Thyroid gland (tissue), 4 donors: ENCODE measurements at regions not wholly inside any gene's neighbourhood (a gene's known extent, or its start where the extent isn't known, plus 50 kb on each side); places are given as distances from the start of the nearest gene placed in this dataset.

ENCODE experiments used
- DNase-seq, 2 donors: peaks; one replicate each; pipeline ENCODE4 v3.0.0-alpha.2; 2019
- H3K27ac ChIP-seq, 3 donors: fragments of 200-600 bp; sonication (generic); 1 replicate in 2 of 3; 2 replicates in 1 of 3; pipeline ENCODE4 v1.5.1; 2016 to 2019; ENCODE audit warnings: mild to moderate bottlenecking in 1 of 3, moderate library complexity in 1 of 3
- H3K27me3 ChIP-seq: fragments of 200-600 bp; sonication (generic); one replicate; pipeline ENCODE4 v1.5.1; 2019
- H3K36me3 ChIP-seq, 2 donors: fragments of 200-600 bp; sonication (generic); one replicate each; pipeline ENCODE4 v1.5.1; 2016 to 2019
- H3K4me1 ChIP-seq, 2 donors: fragments of 200-600 bp; sonication (generic); one replicate each; pipeline ENCODE4 v1.5.1; 2017 to 2019
- H3K4me3 ChIP-seq, 3 donors: fragments of 200-600 bp; sonication (generic); replicated peaks in 1 of 3; 1 replicate in 2 of 3; 2 replicates in 1 of 3; pipeline ENCODE4 v1.5.1; 2016; ENCODE audit warnings: mild to moderate bottlenecking in 1 of 3
- H3K9me3 ChIP-seq: fragments of 200-600 bp; sonication (generic); one replicate; pipeline ENCODE4 v1.5.1; 2017
- POLR2A ChIP-seq, 2 donors: fragments of 450-650 bp; IDR thresholded peaks; one replicate each; pipeline ENCODE4 v1.6.1; 2017; ENCODE audit warnings: antibody characterized with exemption in 2 of 2, mild to moderate bottlenecking in 2 of 2, moderate library complexity in 1 of 2
- WGBS, 2 donors: methylation state at CpG; one replicate each; pipeline ENCODE4 v1.1.5; 2017; 5-methylcytosine and 5-hydroxymethylcytosine counted together
- intact Hi-C: fragments of 100-400 bp; cut with DNase I; formaldehyde crosslinking; loops from one replicate; pipeline ENCODE4 v1.15.1; 2023
- TF ChIP-seq, protein P1 (sequence below), 6 experiments: fragments of 200-600 bp in 3 of 6; fragments of 450-650 bp in 3 of 6; sonication (generic) in 3 of 6; IDR thresholded peaks; one replicate each; pipeline ENCODE4 v1.5.1; 2016 to 2019; ENCODE audit warnings: antibody characterized with exemption in 6 of 6, mild to moderate bottlenecking in 2 of 6, inconsistent platforms in 1 of 6, moderate library complexity in 1 of 6

- H3K36me3 ChIP-seq: no peaks in the 10 kb centered on the region
- DNase-seq: peak; percentile 2 to 60
- TF ChIP-seq POLR2A (IDR thresholded peaks at IDR 0.05): no peak
- TF ChIP-seq, protein P1, sequence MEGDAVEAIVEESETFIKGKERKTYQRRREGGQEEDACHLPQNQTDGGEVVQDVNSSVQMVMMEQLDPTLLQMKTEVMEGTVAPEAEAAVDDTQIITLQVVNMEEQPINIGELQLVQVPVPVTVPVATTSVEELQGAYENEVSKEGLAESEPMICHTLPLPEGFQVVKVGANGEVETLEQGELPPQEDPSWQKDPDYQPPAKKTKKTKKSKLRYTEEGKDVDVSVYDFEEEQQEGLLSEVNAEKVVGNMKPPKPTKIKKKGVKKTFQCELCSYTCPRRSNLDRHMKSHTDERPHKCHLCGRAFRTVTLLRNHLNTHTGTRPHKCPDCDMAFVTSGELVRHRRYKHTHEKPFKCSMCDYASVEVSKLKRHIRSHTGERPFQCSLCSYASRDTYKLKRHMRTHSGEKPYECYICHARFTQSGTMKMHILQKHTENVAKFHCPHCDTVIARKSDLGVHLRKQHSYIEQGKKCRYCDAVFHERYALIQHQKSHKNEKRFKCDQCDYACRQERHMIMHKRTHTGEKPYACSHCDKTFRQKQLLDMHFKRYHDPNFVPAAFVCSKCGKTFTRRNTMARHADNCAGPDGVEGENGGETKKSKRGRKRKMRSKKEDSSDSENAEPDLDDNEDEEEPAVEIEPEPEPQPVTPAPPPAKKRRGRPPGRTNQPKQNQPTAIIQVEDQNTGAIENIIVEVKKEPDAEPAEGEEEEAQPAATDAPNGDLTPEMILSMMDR (IDR thresholded peaks at IDR 0.05): no peak
- H3K27ac ChIP-seq: no peak overlapping the region
- H3K9me3 ChIP-seq: no peaks in the 10 kb centered on the region
- WGBS, 2 donors: 55 to 64% methylated on average over 9 of the region's 9 CpGs
- intact Hi-C loops: no loop called here
- H3K27me3 ChIP-seq: no peaks in the 10 kb centered on the region
- H3K4me1 ChIP-seq: no peaks in the 10 kb centered on the region
- no peak overlapping the region for H3K4me3 ChIP-seq
Measured at GRCh38 chrX:42456176-42456700, 321.7 kb downstream of the PPP1R2C start.

DNA sequence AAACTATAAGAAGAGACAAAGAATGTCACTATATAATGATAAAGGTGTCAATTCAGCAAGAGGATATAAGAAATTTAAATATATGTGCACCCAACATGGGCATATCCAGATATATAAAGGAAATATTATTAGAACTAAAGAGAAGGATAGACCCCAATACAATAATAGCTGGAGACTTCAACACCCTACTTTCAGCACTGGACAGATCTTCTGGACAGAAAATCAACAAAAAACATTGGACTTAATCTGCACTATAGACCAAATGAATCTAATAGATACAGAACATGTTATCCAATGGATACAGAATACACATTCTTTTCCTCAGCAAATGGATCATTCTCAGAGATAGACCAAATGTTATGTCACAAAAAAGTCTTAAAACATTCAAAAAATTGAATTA lies 327.7 kb downstream of the PPP1R2C start:
- no peak overlapping the region for H3K4me3 ChIP-seq
- H3K4me1 ChIP-seq: no peaks in the 10 kb centered on the region
- no peak for DNase-seq
- H3K27me3 ChIP-seq: no peaks in the 10 kb centered on the region
- H3K36me3 ChIP-seq: no peaks in the 10 kb centered on the region
- H3K9me3 ChIP-seq: no peaks in the 10 kb centered on the region
- intact Hi-C loops: no loop called here
- no peak overlapping the region for H3K27ac ChIP-seq
- TF ChIP-seq POLR2A (IDR thresholded peaks at IDR 0.05): no peak
- TF ChIP-seq, protein P1 (IDR thresholded peaks at IDR 0.05): no peak

DNA sequence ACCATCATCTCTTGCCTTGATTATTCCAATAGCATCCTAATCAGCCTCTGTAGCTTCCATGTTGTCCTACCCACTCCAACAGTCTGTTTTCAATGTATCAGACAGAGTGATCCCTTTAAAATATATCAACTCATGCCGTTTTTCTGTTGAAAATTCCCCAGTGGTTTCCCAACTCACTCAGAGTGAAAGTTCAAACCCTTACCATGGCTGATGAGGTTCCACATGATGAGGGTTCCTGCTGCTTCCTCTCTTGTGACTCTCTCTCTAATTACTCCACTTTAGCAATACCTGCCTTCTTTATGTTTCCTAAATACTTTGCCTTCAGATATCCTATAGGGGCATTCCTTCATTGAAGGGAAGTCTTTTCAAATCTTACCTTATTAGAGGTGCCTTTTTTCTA lies 334.7 kb downstream of the PPP1R2C start:
- Histone ChIP-seq H3K36me3 (no peaks in the 10 kb centered on the region), H3K9me3 (no peaks in the 10 kb centered on the region), H3K4me1 (no peaks in the 10 kb centered on the region), H3K27ac (no peak overlapping the region), H3K4me3 (no peak overlapping the region), H3K27me3 (no peaks in the 10 kb centered on the region)
- no peak for DNase-seq
- 70 to 73% methylated on average over 1 of the region's 1 CpG for WGBS, 2 donors
- TF ChIP-seq, protein P1 (IDR thresholded peaks at IDR 0.05): no peak
- TF ChIP-seq POLR2A (IDR thresholded peaks at IDR 0.05): no peak
- intact Hi-C loops: no loop called here

DNA sequence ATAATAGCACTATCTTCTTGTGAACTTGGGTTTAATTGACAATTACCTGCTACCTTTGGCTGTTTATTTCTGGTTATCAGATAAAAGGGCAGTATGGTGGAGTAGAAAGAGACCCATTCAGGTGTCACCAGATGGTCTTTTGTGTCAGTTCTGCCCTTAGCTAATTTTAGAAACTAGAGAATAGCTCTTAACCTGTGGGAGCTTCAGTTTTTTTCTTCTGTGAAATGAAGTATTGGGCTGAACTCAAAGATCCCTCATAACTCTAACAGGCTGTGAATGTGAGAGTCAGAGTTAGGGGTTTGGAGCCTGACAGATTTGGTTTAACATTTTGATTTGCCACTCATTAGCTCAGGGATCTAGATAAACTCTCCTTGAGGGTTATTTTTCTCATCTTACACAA lies 335.2 kb downstream of the PPP1R2C start:
- H3K4me1 ChIP-seq: no peaks in the 10 kb centered on the region
- no peaks in the 10 kb centered on the region for H3K9me3 ChIP-seq
- intact Hi-C loops: no loop called here
- H3K27me3 ChIP-seq: no peaks in the 10 kb centered on the region
- DNase-seq: no peak
- no peak overlapping the region for H3K4me3 ChIP-seq
- no peak overlapping the region for H3K27ac ChIP-seq
- TF ChIP-seq, protein P1 (IDR thresholded peaks at IDR 0.05): no peak
- no peak for TF ChIP-seq POLR2A (IDR thresholded peaks at IDR 0.05)
- no peaks in the 10 kb centered on the region for H3K36me3 ChIP-seq

DNA sequence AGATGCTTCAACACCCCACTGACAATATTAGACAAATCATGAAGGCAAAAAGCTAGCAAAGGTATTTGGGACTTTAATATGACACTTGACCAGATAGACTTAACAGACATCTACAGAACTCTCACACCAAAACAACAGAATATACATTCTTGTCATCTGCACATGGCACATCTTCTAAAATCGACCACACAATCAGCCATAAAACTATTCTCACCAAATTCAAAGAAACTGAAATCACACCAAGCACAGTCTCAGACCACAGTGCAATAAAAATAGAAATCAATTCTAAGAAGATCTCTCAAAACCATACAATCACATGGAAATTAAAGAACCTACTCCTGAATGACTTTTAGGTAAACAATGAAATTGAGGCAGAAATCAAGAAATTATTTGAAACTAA lies 340.8 kb downstream of the PPP1R2C start:
- TF ChIP-seq, protein P1 (IDR thresholded peaks at IDR 0.05): no peak
- TF ChIP-seq POLR2A (IDR thresholded peaks at IDR 0.05): no peak
- H3K9me3 ChIP-seq: no peaks in the 10 kb centered on the region
- no peaks in the 10 kb centered on the region for H3K27me3 ChIP-seq
- 67 to 82% methylated on average over 1 of the region's 1 CpG for WGBS, 2 donors
- no peaks in the 10 kb centered on the region for H3K36me3 ChIP-seq
- no peak overlapping the region for H3K27ac ChIP-seq
- H3K4me3 ChIP-seq: no peak overlapping the region
- H3K4me1 ChIP-seq: no peaks in the 10 kb centered on the region
- DNase-seq: no peak
- intact Hi-C loops: no loop called here
